GM19193 (cell line): ENCODE measurements at regions not wholly inside any gene's neighbourhood (a gene's known extent, or its start where the extent isn't known, plus 50 kb on each side); places are given as distances from the start of the nearest gene placed in this dataset.

Source experiments
- POLR2A ChIP-seq: IDR thresholded peaks from 4 replicates; pipeline ENCODE4 v1.6.1; 2011; ENCODE audit not compliant: insufficient read depth, insufficient read length; ENCODE audit errors: extremely low read depth

GRCh38 chr11:116192509-116193210 is 580.1 kb downstream of the BUD13 start:
- TF ChIP-seq POLR2A = no peak

DNA sequence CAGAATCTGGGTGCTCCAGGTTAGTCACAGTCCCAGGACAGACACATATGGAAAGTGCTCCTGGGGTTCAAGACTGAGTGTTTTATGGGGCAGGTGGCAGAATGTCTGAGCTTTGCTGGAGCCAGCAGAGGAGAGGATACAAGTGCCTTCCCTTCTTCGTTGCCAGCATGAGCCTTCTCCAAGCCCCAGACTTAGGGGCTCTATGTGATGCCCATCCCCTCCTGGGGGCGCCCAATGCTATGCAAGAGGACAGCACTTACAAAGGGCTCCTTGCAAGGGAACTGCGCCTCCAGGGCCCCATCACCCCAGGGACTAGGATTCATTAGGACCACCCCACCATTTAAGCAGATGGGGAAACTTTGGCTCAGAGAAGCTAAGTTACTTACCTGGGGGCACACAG is 581.9 kb downstream of the BUD13 start:
- no peak for TF ChIP-seq POLR2A

DNA sequence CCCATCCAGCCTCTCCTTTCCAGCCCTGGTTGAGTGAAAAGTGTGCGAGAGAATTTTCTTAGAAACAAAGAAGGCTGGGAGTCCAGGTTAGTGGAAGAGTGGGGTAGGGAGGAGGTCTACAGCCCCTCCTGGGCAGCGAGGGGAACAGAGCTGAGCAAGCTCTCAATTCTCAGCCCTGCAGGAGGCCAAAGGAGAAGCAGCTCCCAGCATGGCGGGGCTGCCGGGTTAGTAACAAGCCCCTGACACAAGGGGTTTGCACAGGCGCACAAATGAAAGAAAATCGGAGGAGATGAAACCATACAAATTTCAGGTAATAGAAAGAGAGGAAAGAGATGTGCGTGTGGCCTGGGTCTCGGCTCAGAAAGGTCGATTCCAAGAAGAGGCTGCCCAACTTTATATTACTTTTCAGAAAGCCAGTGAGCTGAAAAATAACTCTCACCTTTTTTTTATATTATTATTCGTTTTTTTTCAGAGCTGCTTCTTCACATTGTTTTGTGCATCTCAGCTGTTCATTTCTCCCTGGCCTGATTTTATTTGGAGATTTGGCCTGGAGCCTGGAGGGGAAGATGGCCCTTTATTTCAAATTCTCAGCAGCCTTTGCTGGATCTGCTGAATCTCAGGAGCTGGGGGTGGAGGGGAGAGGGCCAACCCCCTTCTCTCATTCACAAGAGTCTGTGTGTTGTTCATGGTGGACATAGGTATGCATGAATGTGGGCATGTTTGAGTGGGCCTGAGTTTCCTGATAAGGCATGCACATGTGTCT is 583.2 kb downstream of the BUD13 start:
- TF ChIP-seq POLR2A = no peak

GRCh38 chr11:116188350-116188749 is 584.4 kb downstream of the BUD13 start:
- no peak for TF ChIP-seq POLR2A

DNA sequence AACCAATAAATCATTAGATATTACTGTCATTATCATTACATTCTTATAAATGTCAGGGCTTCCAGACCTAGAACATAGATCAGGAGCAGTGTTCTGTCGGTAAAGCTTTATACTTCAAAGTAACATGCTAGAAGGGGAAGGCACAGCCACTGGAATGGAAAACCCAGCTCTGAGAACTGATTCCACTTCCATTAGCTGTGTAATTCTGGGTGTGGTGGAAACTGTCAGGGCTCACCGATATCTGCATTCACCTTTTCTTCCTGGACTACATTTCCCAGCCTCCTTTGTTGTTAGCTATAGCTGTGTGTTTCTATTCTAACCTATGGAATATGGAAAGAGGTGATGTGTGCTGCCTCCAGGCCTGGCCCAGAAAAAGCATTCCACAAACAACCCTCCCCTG is 585.8 kb downstream of the BUD13 start:
- TF ChIP-seq POLR2A = no peak

- TF ChIP-seq POLR2A = no peak
Measured at GRCh38 chr11:116185551-116185950, 587.2 kb downstream of the BUD13 start.

DNA sequence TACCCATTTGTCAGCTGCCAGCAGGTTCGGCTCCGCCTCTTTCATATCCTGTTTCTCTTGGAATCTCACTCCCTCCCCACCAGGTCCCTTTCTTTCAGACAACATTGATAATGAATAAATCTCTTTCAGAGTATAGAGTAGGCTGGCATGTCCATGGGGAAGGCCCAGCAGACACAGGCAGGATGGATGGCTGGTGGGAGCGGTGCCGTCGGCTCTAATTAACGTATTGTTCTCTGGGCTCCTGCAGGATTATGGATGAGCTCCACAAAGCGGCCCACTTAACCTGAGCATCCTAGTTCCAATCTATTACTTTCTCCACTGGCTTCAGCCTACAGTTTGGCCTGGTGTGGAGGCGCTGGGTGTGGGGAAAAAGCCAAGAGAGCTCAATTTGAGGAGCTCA is 588.0 kb downstream of the BUD13 start:
- no peak for TF ChIP-seq POLR2A

DNA sequence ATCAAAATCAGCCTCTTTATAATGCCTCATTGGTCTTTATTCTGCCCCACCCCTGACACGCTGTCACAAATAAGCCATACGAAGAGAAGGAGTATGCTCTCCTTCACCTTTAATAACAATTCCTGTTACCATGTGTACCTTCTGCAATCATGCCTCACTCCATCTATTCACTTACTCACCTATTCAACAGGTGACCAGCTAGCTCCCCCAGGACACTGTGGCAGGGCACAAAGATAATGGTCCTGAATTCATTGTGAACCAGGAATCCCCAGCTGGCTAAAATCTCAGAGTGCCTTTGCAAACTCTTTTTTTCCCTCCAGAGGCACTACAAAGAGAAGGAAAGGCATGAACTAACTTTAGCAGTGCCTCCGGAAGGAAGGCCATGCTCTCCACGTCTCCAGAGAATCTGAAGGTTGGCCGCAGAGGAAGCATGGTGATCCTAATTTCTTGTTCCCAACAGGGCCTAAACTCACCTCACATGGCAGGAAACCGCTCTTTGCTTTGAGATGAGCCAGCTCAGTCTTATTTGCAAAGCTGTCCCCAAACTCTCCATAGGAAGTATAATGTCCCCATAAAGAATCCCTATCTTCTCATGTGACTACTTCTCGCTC is 590.3 kb downstream of the BUD13 start:
- TF ChIP-seq POLR2A = no peak

DNA sequence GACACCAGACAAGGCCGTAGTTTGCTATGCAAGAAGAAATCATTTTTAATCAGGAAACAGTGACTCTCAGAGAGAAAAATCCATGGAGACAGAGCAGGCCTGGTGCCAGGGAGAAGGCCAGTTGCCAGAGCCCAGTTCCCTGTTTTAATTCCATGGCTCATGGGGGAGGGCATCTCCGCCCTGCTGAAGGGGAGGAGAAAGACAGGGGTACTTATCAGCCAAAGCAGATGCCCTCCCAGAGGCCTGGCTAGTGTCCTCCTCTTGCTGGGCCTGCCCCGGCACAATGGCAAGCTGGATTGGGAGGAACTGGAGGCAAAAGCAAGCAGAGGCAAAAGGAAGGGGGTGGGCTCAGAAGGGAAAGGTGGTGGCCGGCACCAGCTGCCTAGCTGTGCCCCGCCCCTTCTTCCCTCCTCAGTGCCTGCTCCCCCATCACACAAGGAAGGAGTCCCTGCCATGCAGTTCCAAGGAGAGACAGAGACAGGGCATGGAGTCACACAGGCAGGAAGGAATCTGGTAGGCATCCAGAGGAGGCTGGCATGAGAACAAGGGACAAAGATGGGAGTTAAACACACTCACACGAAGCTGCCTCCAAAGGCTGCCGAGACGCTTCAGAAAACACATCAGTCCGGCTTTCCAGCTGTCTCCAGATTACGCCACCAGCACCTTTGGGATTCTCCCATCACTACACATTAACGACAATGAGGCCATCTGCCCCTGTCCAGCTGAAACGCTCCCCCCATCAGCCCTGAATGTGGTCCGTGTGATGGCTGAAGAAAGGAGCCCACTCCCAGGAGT is 591.8 kb downstream of the BUD13 start:
- no peak for TF ChIP-seq POLR2A

- TF ChIP-seq POLR2A = no peak
Measured at GRCh38 chr11:116179401-116179800, 593.4 kb downstream of the BUD13 start.

GRCh38 chr11:116177521-116178210 is 595.1 kb downstream of the BUD13 start:
- TF ChIP-seq POLR2A = no peak

DNA sequence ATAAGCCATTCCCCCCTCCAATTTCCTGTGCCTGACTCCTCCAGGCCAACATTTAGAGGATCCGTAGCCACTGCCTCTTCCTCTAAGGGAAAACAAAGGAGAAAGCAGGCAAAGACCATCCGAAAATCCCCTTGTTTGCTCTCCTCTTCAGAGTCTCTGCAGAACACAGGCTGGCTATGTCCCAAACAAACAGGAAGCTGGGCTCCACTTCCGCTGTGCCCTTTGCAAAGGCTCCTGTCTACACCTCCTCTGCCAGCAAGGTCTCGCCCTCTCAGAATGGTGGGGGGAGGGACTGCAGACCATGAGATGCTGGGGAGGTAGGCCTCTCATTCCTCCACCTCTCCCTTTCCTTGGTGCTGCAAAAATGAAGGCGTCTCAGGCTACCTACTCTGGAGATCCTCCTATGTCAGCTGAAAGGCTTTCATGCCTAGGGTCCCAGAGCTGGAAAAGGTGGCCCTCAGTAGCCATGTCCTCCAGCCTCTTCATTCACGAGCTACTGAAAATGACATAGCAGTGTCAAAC is 596.2 kb downstream of the BUD13 start:
- TF ChIP-seq POLR2A = no peak

GRCh38 chr11:116175707-116176106 is 597.1 kb downstream of the BUD13 start:
- no peak for TF ChIP-seq POLR2A
